GM13976 (cell line): ENCODE measurements at regions not wholly inside any gene's neighbourhood (a gene's known extent, or its start where the extent isn't known, plus 50 kb on each side); places are given as distances from the start of the nearest gene placed in this dataset.

Source experiments
- DNase-seq: peaks from one replicate; pipeline ENCODE4 v3.0.0; 2012; ENCODE audit warnings: low spot score
- CTCF ChIP-seq: IDR thresholded peaks from 2 replicates; pipeline ENCODE4 v1.5.1; 2012; ENCODE audit warnings: borderline replicate concordance, mild to moderate bottlenecking; ENCODE audit not compliant: insufficient read depth; ENCODE audit errors: extremely low read depth, missing control alignments, control extremely low read depth
- in situ Hi-C: fragments of 300-500 bp; cut with MboI; formaldehyde crosslinking; loops from one replicate; pipeline ENCODE4 v1.12.0; 2022; ENCODE audit warnings: low sequenced_read_pairs, mixed read lengths, inconsistent platforms; ENCODE audit not compliant: unreplicated experiment

GRCh38 chr15:35992791-35993190, 446.8 kb upstream of the DPH6 start:
- TF ChIP-seq CTCF = no peak
- DNase-seq = no peak
- in situ Hi-C loops = no loop called here

- in situ Hi-C loops = no loop called here
Observed at GRCh38 chr15:35993196-35993595, 447.2 kb upstream of the DPH6 start.

GRCh38 chr15:35994876-35995275, 448.9 kb upstream of the DPH6 start:
- in situ Hi-C loops = no loop called here
- no peak for TF ChIP-seq CTCF
- no peak for DNase-seq

More at GRCh38 chr15:35993196-35993595, 447.2 kb upstream of the DPH6 start:
- no peak for TF ChIP-seq CTCF
- no peak for DNase-seq

GRCh38 chr15:35998663-35999602, 453.0 kb upstream of the DPH6 start:
- in situ Hi-C loops = no loop called here
- no peak for DNase-seq
- no peak for TF ChIP-seq CTCF

- no peak for TF ChIP-seq CTCF
- in situ Hi-C loops = no loop called here
- no peak for DNase-seq
Observed at GRCh38 chr15:36004891-36005490, 459.0 kb upstream of the DPH6 start.

- in situ Hi-C loops = no loop called here
- no peak for TF ChIP-seq CTCF
- no peak for DNase-seq
Observed at GRCh38 chr15:36005542-36005941, 459.6 kb upstream of the DPH6 start.
